HG03135 (cell line): ENCODE measurements at regions not wholly inside any gene's neighbourhood (a gene's known extent, or its start where the extent isn't known, plus 50 kb on each side); places are given as distances from the start of the nearest gene placed in this dataset.

Experiments
- ATAC-seq: cut with Tn5 transposase; IDR thresholded peaks from one replicate; pipeline ENCODE4 v1.9.1; 2021; ENCODE audit warnings: mild to moderate bottlenecking, moderate library complexity; ENCODE audit not compliant: unreplicated experiment

DNA sequence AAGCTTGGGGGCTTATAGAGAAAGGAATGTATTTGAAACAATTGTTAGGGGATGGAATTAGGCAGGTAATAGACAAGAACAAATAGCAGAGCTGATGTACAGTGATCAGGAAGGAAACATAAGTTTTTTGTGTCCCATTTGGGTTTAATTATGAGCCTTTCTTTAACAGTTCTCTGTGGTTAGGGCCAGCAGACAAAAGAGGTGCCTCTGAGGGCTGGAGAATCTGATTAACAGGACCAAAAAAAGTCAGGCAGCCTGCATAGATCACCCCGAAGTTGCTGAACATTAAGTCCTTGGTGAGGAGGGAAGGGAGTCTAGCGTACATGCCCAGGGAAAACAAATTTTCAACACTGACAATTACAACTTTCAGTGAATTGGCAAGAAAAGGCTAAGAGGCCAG, 88.6 kb upstream of the SPRED1 start:
- ATAC-seq, result no peak

DNA sequence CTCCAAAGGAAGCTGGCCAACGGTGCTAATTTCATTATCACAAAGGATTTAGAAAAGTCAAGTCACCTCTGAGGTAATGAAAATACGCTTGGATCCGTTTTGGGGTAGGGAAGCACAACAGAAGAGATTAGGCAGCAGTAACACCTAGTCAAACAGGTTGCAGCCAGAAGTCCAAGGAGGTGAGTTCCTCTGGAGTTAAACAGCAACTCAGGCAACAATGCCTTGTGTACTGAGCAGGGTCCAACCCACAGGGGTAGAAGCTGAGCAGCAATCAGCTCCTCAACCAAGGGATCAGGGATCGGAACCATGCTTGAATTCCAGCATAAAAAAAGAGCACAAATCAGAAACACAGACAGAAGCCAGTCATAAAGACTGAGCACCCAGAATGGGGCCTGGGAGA, 88.1 kb upstream of the SPRED1 start:
- no peak for ATAC-seq

DNA sequence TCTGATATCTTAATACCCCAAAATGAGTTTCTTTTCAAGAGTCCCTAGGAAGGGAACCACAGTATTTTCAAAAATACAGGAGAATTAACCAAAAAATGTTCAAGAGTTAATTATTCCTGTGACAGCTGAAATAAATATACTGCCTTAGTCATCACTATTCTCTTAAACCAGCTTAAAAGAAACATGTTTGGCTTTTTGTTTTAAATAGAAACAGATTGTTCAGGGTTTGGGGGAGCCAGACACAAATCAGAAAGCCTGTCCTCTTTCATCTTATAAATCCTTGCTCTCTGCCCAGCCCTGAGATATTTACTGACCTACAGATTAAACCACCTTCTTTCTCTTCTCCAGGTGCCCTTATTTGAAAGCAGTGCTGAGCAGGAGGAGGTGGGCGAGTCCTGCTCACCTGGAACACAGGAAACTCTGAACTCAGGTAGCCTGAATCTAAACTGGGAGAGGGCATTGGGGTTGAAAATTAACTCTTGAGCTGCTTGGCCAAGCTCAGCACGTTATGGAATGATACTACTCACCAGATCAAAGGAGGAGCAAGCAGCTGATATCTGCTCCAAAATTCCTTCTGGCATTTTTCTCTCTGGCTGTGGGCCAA, 84.1 kb upstream of the SPRED1 start:
- ATAC-seq, result no peak

DNA sequence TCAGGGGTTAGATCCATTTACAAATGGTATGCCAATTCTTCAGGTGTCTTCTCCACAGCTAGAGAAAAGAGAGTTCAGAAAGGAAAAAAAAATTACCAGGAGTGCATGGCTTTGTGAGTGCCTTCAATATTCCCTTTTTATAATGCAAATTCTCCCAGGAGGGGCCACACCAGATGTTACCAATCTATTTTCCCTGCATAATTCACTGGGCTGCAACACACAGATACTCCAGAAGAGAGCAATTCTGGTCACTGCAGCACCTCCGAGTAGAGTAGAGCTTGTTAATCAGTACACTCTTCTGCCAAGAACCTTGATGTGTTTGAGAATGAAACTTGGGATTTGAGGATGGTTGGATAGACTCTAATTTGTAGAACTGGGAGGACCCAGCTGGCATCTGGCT, 80.7 kb upstream of the SPRED1 start:
- ATAC-seq, result no peak

DNA sequence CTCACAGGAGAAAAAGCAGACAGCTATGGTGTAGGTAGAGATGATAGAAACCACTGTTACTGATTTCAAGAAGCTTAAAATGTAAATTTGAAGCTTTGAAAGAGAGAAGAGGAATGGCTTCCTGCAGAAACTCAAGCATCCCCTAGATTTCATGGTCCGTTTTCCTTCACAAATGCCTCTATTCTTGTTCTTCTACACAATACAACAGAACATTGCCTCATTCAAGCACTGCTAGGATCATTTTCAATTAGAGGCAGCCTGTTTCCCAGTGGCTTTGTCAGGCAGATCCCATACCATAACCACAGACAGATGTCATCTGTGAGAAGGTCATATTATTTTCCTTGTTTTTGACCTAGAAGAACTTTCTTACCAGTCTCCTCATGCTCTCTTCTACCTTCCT, 77.9 kb upstream of the SPRED1 start:
- ATAC-seq, result no peak

DNA sequence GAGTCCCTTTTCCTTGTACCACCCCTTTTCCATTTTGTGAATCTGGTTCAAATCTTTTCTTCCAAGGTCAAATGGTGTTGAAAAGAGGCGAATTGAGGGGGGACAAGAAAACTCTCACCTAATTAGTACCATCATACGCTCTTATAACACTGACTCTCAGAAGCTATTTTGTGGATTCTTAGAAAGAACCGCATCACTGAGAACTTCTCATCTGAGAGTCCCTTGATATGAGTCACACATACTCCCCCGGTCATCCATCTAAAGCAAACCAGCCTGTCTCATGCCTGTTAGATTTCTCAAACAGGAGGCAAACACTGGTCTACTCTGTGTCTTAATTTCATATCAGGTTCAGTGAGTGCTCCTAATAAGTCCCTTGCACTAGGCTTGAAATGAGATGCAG, 76.5 kb upstream of the SPRED1 start:
- ATAC-seq, result peak; percentile 63

DNA sequence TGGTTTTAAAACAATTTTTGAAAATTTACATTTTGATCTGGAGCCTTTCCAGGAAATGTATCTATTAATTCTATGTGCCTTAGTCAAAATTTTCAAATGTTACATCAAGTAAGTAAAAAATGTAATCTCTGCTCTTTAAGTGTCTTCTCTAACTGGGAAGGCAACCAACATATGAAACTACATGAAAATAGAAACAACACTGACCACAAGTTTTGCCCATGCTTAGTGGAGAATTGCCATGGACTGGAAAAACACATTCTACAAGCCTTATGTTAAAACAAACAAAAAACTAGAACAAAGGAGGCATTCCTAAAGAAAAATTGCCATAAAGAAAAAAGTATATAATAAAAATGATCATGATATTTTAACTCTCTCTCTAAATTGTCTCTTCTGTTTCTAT, 75.9 kb upstream of the SPRED1 start:
- no peak for ATAC-seq

DNA sequence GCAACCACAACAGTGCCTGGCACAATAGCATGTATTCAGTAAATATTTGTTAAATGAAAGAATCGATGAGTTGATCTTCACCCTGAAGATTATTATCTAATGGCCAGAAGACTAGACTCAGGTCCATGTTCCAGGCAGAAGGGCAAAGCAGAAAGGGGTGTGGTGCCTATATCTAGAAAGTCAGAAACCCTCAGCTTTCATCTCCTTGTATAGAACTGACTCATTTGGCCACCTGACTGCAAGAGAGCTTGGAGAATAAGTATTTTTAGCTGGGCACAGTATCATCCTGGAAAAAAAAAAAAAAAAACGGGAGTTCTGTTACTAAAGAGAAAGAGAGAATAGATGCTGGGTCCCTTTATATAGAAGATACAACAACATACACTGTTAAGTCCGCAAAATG, 69.7 kb upstream of the SPRED1 start:
- no peak for ATAC-seq

DNA sequence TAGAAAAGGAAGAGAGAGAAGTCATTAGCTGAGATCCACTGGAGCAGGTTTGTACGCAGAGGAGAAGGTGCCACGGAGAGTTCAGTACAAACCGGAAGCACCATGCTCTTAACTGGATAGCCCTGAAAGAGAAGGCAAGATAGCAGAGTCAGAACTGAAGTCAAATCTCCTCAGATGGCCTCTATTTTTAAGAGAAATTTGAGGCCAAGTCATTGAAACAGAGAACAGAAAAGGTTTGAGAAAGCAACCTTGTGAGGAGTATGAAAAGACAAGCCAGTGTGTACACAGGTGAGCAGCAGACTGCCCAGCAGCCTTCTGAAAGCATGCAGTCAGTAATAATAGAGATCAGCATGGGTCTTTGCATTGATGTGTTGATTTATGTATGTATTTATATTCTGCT, 66.1 kb upstream of the SPRED1 start:
- no peak for ATAC-seq

DNA sequence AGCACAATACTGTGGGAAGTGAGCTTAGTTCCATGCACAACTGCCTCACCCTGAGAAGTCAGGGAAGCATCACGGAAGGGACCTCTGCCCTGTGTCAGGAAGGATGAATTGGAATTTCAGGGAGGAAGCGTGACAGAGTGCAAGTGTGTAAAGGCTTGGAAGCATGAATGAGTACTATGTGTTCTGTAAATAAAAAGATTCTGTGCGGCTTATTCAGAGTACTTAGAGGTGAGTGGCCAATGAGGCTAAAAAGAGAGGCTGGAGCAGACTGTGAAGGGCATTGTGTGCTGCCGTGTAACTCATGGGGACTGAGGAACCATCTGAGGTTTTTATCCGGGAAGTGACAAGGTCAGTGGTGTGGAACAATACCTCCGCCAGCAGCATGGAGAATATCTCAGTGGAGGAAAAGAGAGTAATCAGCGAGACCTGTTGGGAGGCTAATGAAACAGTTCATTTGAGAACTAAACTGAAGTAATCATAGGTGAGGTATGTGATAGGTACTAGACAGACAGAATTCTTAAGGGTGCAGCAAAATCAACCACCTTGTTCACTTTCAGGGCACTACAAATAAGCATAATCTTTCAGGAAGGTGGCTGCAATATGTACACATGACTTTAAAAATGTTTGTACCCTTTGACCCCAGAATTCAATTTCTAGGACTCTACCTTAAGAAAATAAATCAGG, 64.9 kb upstream of the SPRED1 start:
- ATAC-seq, result no peak

DNA sequence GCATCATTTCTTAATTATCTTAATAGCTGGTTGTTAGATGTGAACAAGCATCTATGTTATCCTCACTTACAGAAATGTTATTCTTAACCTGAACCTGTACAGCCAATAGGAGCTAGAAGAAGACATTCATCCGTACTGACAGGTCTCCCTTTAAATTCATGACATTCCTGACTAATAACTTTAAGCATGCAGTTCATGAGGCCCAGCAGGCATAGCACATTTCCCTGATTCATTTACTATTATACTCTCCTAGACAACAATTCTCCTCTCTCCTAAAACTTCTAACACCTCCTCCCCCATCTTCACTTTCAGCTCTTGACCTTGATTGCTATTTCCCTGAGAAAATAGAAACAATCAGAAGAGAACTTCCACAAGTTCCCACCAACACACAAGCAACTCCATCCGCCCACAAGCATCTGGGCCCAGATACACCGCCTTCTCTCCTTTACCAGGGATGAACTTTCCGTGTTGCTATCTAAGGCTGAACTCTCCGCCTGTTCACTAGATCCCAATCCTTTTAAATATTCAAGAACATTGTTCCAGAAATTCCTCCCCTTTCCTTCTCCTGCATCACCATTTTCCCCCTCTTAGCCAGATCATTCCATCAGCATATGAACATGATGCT, 62.9 kb upstream of the SPRED1 start:
- ATAC-seq, result no peak

DNA sequence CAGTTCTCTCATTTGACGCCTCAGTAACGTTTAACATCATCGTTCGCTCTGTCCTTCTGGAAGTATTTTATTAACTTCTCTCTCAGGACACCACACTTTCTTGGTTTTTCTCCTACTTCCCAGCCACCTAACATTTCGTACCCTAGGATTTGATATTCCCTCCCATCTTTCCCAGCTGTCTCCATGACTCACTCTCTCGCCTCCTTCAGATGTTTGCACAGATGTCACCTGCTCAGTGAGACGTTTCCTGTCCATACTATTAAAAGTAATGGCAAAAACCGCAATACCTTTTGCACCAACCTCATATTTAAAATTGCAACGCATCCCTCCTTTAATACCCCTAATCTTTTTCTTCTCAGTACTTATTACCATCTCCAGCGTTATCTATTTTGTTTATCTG, 62.1 kb upstream of the SPRED1 start:
- ATAC-seq, result no peak

DNA sequence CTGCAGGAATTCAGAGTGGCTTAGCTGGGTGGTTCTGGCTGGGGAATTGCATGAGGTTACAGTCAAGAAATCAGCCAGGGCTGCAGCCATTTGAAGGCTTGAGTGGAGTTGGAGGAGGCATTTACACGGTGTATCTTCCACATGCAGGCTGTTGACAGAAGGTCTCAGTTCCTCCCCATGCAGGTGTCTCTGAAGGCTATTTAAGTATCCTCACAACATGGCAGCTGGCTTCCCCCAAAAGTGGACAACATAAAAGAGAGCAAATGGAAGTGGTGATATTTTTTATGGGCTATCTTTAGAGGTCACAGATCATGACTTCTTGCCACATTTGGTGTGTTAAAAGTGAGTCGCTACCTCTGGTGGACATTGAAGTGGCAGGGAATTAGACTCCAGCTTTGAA, 60.1 kb upstream of the SPRED1 start:
- ATAC-seq, result no peak

DNA sequence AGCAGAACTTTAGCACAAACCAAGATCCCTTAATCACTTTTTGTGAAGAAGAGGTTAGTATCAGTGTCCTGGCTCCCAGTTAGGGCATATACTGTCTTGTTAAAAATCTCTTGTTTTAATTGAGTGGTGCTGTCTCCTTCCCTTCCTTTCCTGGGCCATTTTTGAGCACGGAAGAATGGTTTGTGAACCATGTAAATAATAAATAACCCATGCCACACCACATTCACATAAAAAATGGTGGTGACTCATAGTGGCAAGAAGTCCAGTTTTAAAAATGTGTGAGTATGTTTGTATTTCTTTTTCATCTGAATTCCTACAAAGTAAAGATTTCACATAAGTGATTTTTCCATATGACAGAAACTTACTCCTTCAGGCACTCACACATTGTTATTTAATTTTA, 59.1 kb upstream of the SPRED1 start:
- no peak for ATAC-seq

DNA sequence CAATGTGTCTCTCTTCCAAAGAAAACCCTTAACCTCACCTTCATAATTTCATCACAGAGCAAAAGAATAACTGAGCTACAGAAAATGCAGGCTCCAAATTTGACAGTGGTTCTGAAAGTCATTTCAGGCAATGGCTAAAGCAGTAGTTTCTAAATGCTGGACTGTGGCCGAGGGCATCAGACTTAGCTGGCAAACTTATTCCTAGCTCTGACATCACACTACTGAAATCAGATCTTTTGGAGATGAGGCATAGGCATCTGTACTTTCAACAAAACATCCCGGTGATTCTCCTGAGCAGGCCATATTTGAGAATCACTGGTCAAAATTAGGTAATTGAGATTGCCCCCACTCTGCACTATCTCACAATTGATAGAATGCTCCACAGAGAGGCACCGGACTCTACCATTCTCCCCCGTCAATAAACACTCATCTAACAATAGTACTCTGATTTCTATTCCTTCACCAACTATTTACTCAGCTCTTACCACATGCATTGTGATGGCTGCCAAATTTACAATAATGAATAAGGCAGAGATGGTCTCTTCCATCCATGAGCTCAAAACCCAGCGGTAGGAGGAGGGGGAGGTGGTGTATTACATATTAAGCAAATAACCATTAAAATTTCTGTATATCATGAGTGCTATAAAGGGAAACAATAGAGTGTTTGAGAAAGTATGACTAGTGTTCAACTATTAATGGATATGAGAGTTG, 57.3 kb upstream of the SPRED1 start:
- no peak for ATAC-seq

DNA sequence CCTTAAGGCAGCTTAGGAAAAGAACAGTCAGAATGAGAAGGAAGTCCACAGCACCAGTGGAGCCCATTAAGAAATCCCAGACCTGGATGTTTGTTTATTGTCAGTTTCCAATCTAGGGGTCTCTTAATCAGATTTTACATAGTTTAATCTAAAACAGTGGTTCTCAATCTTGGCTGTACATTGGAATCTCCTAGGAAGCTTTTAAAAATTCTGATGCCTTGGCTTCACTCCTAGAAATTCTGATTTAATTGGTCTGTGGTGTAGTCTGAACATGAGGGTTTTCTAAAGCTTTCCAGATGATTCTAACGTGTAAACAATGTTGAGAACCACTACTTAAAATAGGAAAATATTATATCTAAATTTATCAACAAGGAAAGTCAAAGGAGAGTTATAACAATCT, 56.6 kb upstream of the SPRED1 start:
- no peak for ATAC-seq

DNA sequence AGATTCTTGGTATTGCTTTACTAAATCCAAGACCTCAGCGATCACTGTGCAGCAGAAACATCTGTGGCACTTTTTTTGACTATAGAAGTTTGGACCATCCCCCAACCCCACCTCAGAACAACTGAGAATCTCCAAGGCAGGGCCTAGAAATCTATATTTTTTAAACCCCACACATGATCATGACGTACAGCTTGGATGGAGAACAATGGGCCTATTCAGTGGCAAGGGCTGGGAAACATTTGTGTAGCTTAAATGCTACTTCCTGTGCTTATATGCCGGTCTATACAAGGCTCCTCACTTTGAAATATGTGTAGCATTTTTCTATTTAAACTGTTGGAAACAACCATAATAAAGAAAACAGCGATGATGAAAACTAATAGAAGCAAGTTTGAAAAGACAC, 55.1 kb upstream of the SPRED1 start:
- ATAC-seq, result no peak

DNA sequence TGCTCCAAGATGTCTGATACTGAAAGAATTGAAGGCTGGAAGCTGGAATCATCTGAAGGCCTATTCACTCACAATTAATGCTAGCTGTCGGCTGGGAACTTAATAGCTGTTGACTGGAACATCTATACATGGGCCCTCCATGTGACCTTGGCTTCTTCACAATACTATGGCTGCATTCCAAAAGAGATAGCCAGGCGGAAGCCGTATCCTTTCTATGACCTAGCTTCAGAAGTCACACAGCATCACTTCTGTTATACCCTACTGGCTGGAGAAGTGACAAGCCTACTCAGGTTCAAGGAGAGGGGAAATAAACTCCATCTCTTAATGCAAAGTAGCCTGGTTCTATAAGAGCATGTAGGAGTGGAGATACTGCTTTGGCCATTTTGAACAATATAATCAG, 50.9 kb upstream of the SPRED1 start:
- no peak for ATAC-seq

DNA sequence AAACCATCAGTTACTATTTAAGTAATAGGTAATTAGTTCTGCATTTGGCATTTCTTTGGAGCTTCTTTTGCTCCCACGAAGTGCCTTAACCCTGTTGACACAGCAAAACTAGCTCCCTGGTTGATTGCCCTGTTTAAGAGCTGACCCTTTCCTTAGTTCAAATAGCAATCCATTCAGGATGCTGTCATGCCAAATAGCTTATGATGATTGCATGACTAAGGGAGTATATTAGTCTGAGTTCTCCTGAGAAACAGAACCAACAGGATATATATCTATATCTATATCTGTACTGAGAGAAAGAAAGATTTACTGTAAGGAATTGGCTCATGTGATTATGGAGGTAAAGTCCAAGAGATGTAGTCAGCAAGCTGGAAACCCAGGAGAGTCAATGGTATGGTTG, 50.3 kb upstream of the SPRED1 start:
- no peak for ATAC-seq
